ENCODE measurements at regions not wholly inside any gene's neighbourhood (a gene's known extent, or its start where the extent isn't known, plus 50 kb on each side); places are given as distances from the start of the nearest gene placed in this dataset.

GRCh38 chr5:134463176-134463720 lies 51.6 kb upstream of the CDKN2AIPNL start:
- no peaks in the 10 kb centered on the region; a peak in 1 of 4 replicates for H3K27me3 ChIP-seq (replicated peaks in 1 of 2; ENCODE audit: control insufficient read depth in 2 of 2, insufficient read depth in 2 of 2, low read length in 1 of 2)
- in situ Hi-C loops (cut with MboI), result no loop called here
- TF ChIP-seq RB1 (IDR thresholded peaks at IDR 0.05; ENCODE audit: borderline replicate concordance) (no peak), MEF2A (IDR thresholded peaks at IDR 0.05; ENCODE audit: insufficient read depth, low read depth, low read length) (no peak), KDM1A (IDR thresholded peaks at IDR 0.05; ENCODE audit: borderline replicate concordance) (no peak), SMARCA5 (IDR thresholded peaks at IDR 0.05) (no peak), ZNF592 (IDR thresholded peaks at IDR 0.05) (no peak), NFYA (IDR thresholded peaks at IDR 0.05; ENCODE audit: borderline replicate concordance, low read depth, low read length) (no peak), SUPT20H (IDR thresholded peaks at IDR 0.05; ENCODE audit: borderline replicate concordance, control insufficient read depth, low read depth, low read length) (no peak), EP300 (IDR thresholded peaks at IDR 0.05; ENCODE audit: borderline replicate concordance in 1 of 2, control insufficient read depth in 1 of 2, low read depth in 2 of 2, low read length in 2 of 2) (no peak)
- BruUV-seq (replicated peaks), result no TSS peak
- H4K20me1 ChIP-seq (ENCODE audit: control insufficient read depth, insufficient read depth), result no peaks in the 10 kb centered on the region
- no peak overlapping the region for H3K4me3 ChIP-seq
- ChIA-PET SMC1A (ENCODE audit: uncharacterized antibody, unreplicated experiment) (interaction anchor here (4.4 kb wide), 1 partner anchor 16 kb away, joined by 20 read pairs; no protein-coding TSS in a partner anchor), RAD21 (ENCODE audit: unreplicated experiment) (interaction anchor here (1.4 kb wide), 1 partner anchor 27 kb away, joined by 4 read pairs; no protein-coding TSS in a partner anchor), POLR2A (interaction anchor here (1.4 kb wide), 1 partner anchor 11 kb away, joined by 5 read pairs; no protein-coding TSS in a partner anchor), CTCF (interaction anchor here (1.5 kb wide), 1 partner anchor 51 kb away, joined by 4 read pairs; the partner anchor contains the start of gene CDKN2AIPNL)
- DNase-seq (ENCODE audit: low read depth, low spot score), result no peak
- no peak overlapping the region for H3K4me2 ChIP-seq (ENCODE audit: control insufficient read depth, insufficient read depth)
- H3K79me2 ChIP-seq (ENCODE audit: control insufficient read depth, insufficient read depth, low read length), result no peaks in the 10 kb centered on the region
- 80% methylated on average over 7 of the region's 7 CpGs for WGBS (ENCODE audit: insufficient coverage, insufficient replicate concordance, low lambda C conversion rate, missing lambda C conversion rate)
- intact Hi-C loops (cut with micrococcal nuclease; ENCODE audit: unreplicated experiment), result no loop called here
- no peak for ATAC-seq
- no peak overlapping the region for H3K9ac ChIP-seq (ENCODE audit: control insufficient read depth, insufficient read depth, low read length)
- H2AFZ ChIP-seq (ENCODE audit: control insufficient read depth, low read depth, low read length), result no peak overlapping the region
- no peaks in the 10 kb centered on the region for H3K9me3 ChIP-seq (replicated peaks; ENCODE audit: control insufficient read depth, insufficient read depth, low read length)
- FAIRE-seq, result no peak
- no peaks in the 10 kb centered on the region for H3K36me3 ChIP-seq (ENCODE audit: control insufficient read depth in 2 of 2, insufficient read depth in 2 of 2, low read length in 1 of 2)
- H3K4me1 ChIP-seq (ENCODE audit: control insufficient read depth, insufficient read depth, low read length), result peaks cover 11% of the 10 kb centered on the region
- H3K27ac ChIP-seq (ENCODE audit: control insufficient read depth, insufficient read depth), result no peak overlapping the region

Measured in GM12878 (cell line).